Thyroid gland (tissue), 4 donors: ENCODE measurements at regions not wholly inside any gene's neighbourhood (a gene's known extent, or its start where the extent isn't known, plus 50 kb on each side); places are given as distances from the start of the nearest gene placed in this dataset.

ENCODE experiments used
- CTCF ChIP-seq, 6 experiments: fragments of 200-600 bp in 3 of 6; fragments of 450-650 bp in 3 of 6; sonication (generic) in 3 of 6; IDR thresholded peaks; one replicate each; pipeline ENCODE4 v1.5.1; 2016 to 2019; ENCODE audit warnings: antibody characterized with exemption in 6 of 6, mild to moderate bottlenecking in 2 of 6, inconsistent platforms in 1 of 6, moderate library complexity in 1 of 6
- POLR2A ChIP-seq, 2 donors: fragments of 450-650 bp; IDR thresholded peaks; one replicate each; pipeline ENCODE4 v1.6.1; 2017; ENCODE audit warnings: antibody characterized with exemption in 2 of 2, mild to moderate bottlenecking in 2 of 2, moderate library complexity in 1 of 2

- no peak for TF ChIP-seq POLR2A (IDR thresholded peaks at IDR 0.05)
- no peak for TF ChIP-seq CTCF (IDR thresholded peaks at IDR 0.05)
Measured at GRCh38 chr3:22714749-22715148, 488.4 kb upstream of the UBE2E2 start.
